Lower leg skin (tissue), 3 donors: ENCODE measurements at regions not wholly inside any gene's neighbourhood (a gene's known extent, or its start where the extent isn't known, plus 50 kb on each side); places are given as distances from the start of the nearest gene placed in this dataset.

ENCODE experiments used
- CTCF ChIP-seq, 3 donors: fragments of 450-650 bp; IDR thresholded peaks; one replicate each; pipeline ENCODE4 v1.5.1; 2016; ENCODE audit warnings: antibody characterized with exemption in 3 of 3, mild to moderate bottlenecking in 3 of 3, moderate library complexity in 2 of 3
- POLR2A ChIP-seq, 2 donors: fragments of 450-650 bp; IDR thresholded peaks; one replicate each; pipeline ENCODE4 v1.6.1; 2016 to 2017; ENCODE audit warnings: antibody characterized with exemption in 2 of 2, mild to moderate bottlenecking in 1 of 2, moderate library complexity in 1 of 2

- TF ChIP-seq CTCF (IDR thresholded peaks at IDR 0.05) (no peak), POLR2A (IDR thresholded peaks at IDR 0.05) (no peak)
Observed at GRCh38 chr10:62654966-62655336, 149.6 kb upstream of the ADO start.
